Neural crest cell (in vitro differentiated cells): ENCODE measurements at regions not wholly inside any gene's neighbourhood (a gene's known extent, or its start where the extent isn't known, plus 50 kb on each side); places are given as distances from the start of the nearest gene placed in this dataset.

Experiments used
- DNase-seq: peaks from one replicate; pipeline ENCODE4 v3.0.0; 2021; ENCODE audit warnings: low read depth, mixed read lengths, low spot score
- H3K27ac Mint-ChIP-seq: one replicate; pipeline ENCODE4 v1.8.0; 2021; ENCODE audit warnings: mild to moderate bottlenecking, mixed read lengths; ENCODE audit not compliant: unreplicated experiment
- H3K27me3 Mint-ChIP-seq: 2 replicates; pipeline ENCODE4 v1.8.0; 2021; ENCODE audit warnings: low read depth, mild to moderate bottlenecking, mixed read lengths
- H3K36me3 Mint-ChIP-seq: 2 replicates; pipeline ENCODE4 v1.8.0; 2021; ENCODE audit warnings: low read depth, mild to moderate bottlenecking, mixed read lengths
- H3K4me1 Mint-ChIP-seq: 2 replicates; pipeline ENCODE4 v1.8.0; 2021; ENCODE audit warnings: mixed read lengths
- H3K4me3 Mint-ChIP-seq: one replicate; pipeline ENCODE4 v1.8.0; 2021; ENCODE audit warnings: mild to moderate bottlenecking, mixed read lengths
- H3K9me3 Mint-ChIP-seq: 2 replicates; pipeline ENCODE4 v1.8.0; 2021; ENCODE audit warnings: mixed read lengths
- CTCF ChIP-seq: fragments of 200-600 bp; sonication (generic); conservative IDR thresholded peaks from 2 replicates; pipeline ENCODE4 v1.5.0; 2021; ENCODE audit warnings: antibody characterized with exemption, mild to moderate bottlenecking

DNA sequence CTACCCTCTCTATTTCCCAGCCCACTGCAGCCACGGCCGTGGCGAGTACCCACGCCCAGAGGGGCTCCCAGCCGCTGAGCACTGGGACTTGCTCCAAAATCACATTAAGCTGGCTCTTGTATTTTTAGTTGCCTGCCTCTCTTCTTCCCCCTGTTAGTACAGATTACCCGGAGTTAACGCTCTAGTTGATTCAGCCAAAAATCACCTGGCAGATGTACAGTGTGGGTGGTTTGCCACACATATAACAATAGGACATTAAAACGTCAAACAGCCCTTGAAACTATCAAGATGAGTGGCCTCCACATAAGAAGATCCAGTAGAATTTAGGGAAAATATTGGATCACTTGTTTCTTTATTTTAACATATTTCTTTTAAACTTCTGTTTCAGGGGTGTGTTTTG, 268.8 kb upstream of the PRDM1 start:
- Mint-ChIP-seq H3K4me3 (no peak overlapping the region), H3K27me3 (no peaks in the 10 kb centered on the region), H3K9me3 (peaks cover 6% of the 10 kb centered on the region), H3K27ac (no peak overlapping the region), H3K4me1 (no peaks in the 10 kb centered on the region), H3K36me3 (no peaks in the 10 kb centered on the region)
- TF ChIP-seq CTCF, result no peak
- DNase-seq, result no peak

DNA sequence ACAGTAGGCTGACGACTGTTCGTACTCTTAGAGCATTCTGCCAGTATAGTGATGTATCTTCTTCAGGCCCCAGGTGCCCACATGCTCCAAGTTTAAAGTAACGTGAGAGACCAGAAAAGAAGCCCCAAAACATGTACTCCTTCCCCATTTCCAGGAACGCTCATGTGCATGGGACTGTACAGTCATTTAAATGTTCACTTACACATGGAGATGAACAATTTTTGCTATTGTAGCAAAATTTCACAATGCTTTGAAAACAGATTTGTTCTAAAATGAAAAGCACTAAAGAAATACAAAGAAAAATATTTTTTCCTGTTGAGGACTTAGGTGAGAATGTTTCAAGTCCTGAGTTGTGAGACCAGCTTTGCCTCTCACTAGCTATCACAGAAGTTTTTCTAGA, 269.3 kb upstream of the PRDM1 start:
- Mint-ChIP-seq H3K4me3 (no peak overlapping the region), H3K4me1 (no peaks in the 10 kb centered on the region), H3K27ac (no peak overlapping the region), H3K36me3 (no peaks in the 10 kb centered on the region), H3K27me3 (no peaks in the 10 kb centered on the region), H3K9me3 (peaks cover 7% of the 10 kb centered on the region)
- no peak for DNase-seq
- TF ChIP-seq CTCF, result no peak

GRCh38 chr6:105815661-105816555, 270.2 kb upstream of the PRDM1 start:
- no peak for TF ChIP-seq CTCF
- no peak overlapping the region for H3K4me3 Mint-ChIP-seq
- peak overlapping the region; percentile 44 for H3K27ac Mint-ChIP-seq
- H3K36me3 Mint-ChIP-seq, result no peaks in the 10 kb centered on the region
- H3K4me1 Mint-ChIP-seq, result no peaks in the 10 kb centered on the region
- no peaks in the 10 kb centered on the region for H3K27me3 Mint-ChIP-seq
- peaks cover 4% of the 10 kb centered on the region for H3K9me3 Mint-ChIP-seq
- no peak for DNase-seq

- H3K4me1 Mint-ChIP-seq, result peaks cover 8% of the 10 kb centered on the region
- peaks cover 4% of the 10 kb centered on the region for H3K9me3 Mint-ChIP-seq
- TF ChIP-seq CTCF, result no peak
- H3K36me3 Mint-ChIP-seq, result no peaks in the 10 kb centered on the region
- H3K27ac Mint-ChIP-seq, result no peak overlapping the region
- H3K4me3 Mint-ChIP-seq, result no peak overlapping the region
- DNase-seq, result no peak
- H3K27me3 Mint-ChIP-seq, result no peaks in the 10 kb centered on the region
Observed at GRCh38 chr6:105814745-105815536, 271.2 kb upstream of the PRDM1 start.

GRCh38 chr6:105810922-105811482, 275.1 kb upstream of the PRDM1 start:
- H3K27ac Mint-ChIP-seq, result no peak overlapping the region
- no peak for TF ChIP-seq CTCF
- H3K9me3 Mint-ChIP-seq, result peaks cover 12% of the 10 kb centered on the region
- no peak for DNase-seq
- no peaks in the 10 kb centered on the region for H3K36me3 Mint-ChIP-seq
- no peaks in the 10 kb centered on the region for H3K27me3 Mint-ChIP-seq
- H3K4me1 Mint-ChIP-seq, result peaks cover 15% of the 10 kb centered on the region
- H3K4me3 Mint-ChIP-seq, result no peak overlapping the region
